ENCODE measurements at regions not wholly inside any gene's neighbourhood (a gene's known extent, or its start where the extent isn't known, plus 50 kb on each side); places are given as distances from the start of the nearest gene placed in this dataset.

- TF ChIP-seq CTCF (IDR thresholded peaks at IDR 0.05) (no peak), POLR2A (IDR thresholded peaks at IDR 0.05) (no peak)
Observed at GRCh38 chr2:11930211-11930761, 183.9 kb downstream of the LPIN1 start.
